GM12865 (cell line): ENCODE measurements at regions not wholly inside any gene's neighbourhood (a gene's known extent, or its start where the extent isn't known, plus 50 kb on each side); places are given as distances from the start of the nearest gene placed in this dataset.

ENCODE experiments used
- DNase-seq: peaks from one replicate; pipeline ENCODE4 v3.0.0; 2010; ENCODE audit warnings: low read depth
- H3K4me3 ChIP-seq: 2 replicates; pipeline ENCODE4 v1.5.1; 2011; ENCODE audit warnings: mild to moderate bottlenecking, low read depth, low read length, control low read depth
- CTCF ChIP-seq: IDR thresholded peaks from 2 replicates; pipeline ENCODE4 v1.5.1; 2011; ENCODE audit warnings: low read length, control low read depth, low read depth, inconsistent platforms; ENCODE audit not compliant: insufficient read depth; ENCODE audit errors: missing control alignments

DNA sequence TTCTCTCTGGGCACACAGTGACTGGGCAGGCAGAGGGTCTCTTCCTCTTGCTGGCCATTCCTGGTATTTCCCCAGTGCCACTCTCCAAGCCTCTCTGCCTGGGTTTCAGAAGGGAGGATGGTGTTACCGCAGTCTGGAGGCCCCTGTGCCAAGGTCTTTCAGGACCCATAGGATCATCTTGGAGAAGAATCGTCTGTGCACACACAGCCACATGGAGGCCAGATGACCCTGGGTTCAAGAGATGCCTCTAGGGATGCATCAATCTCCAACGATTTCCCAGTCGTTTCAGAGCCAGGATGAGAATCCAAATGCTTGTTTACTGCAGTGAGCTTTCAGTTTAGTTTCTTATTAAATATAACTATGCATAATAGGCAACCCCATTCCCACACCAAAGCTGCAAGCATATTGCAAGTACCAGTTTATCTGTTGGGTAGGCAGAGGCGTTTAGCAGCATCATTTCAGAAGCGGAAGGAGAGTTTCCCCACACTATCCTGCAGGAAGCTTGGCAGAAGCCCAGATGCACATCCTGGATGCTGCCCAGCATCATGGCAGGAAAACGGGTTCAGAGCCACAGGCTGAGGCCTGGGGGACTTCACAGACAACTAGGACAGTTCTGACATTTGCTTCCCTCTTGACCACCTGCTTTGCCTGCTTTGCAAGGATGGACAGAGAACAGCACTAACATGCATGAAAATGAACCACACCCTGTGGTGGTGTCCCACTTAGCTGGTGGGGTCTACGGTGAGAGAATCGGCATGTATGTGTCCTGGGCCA lies 134.7 kb upstream of the FAM20C start:
- no peak for TF ChIP-seq CTCF
- H3K4me3 ChIP-seq = no peak overlapping the region
- DNase-seq = no peak

DNA sequence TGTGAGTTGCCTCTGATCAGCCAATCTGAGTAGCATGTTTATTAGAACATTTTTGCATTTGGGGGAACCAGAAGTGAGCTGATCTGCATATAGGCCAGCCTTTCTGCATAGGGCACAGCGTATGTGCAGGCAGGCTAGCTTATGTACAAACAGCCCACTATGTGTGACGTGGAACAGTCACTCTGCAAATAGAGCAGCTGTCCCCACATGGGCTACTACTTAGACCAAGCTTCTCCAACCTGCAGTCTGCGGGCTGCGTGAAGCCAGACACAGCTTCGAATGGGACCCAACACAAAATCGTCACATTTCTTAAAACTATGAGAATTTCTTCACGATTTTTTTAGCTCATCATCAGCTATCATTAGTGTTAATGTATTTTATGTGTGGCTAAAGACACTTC lies 134.1 kb upstream of the FAM20C start:
- DNase-seq = no peak
- H3K4me3 ChIP-seq = no peak overlapping the region
- TF ChIP-seq CTCF = no peak

DNA sequence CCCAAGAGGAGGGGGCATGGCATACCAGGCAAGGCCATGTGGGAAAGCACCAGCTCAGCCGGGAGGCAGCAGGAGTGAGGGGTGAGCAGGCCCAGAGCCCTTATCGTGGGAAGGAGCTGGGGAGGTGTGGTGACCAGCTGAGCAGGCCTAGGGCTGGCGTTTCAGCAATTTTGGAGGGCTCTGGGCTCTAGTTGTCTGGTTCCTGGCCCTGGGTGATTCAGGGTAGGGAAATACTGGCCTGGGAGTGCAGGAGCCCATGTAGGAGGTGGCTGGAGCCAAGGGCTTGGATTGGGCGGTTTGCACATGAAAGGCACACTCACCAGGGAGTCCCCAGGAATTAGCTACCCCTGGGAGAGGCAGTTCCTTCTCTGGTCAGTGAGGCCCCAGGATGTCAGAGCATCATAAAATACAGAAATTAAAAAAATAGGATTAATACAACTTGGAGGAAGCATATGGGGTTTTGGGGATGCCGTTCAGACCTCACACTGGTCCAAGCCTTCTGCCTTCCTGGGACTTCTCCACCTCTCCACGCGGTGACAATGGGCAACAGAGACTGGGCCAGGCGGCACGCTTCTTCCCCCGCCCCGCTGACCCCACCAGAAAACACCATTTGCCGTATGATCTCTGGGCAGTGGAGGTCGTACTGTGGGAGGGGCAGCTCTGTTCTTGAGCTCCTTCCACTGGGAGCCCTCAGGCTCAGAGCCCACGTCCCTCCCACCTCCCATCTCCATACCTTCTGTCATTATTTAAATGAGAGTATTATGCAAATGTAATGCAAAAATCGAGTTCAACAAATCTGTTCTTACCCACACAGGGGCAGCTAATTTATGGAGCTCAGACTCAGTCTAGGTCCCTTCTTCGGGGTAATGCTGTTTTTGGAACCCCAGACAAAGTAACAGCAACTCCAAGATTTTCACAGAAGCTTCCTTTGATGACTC lies 133.0 kb upstream of the FAM20C start:
- DNase-seq = no peak
- H3K4me3 ChIP-seq = no peak overlapping the region
- no peak for TF ChIP-seq CTCF

DNA sequence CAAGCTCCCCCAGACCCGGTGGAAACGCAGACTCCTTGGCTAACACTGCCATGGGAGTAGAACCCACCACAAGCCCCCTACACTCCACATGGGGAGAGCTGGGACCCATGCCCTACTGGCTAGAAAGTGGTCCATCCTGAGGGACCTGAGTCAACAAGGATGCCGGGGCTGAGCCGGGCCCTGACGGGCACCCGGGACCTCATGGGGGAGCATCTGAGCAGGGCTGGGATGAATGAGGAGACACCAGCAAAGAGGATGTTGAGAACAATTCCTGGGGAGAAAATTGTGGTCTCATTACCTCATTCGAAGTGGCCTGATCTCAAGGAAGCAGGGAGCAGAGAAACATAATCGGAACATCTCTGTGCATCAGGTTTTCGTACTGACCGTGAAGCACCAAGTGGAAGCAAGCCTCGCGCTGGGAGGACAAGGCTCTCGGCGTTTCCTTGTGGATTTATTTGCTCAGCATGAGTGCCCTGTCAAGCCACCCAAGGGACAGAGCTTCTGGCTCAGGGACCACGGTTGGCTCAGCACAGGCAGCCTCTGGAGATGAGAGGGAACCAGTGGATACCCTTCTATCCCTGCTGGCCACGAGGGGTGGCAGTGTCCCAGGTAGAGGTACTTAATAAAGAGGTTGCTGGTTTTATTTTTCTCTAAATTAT lies 132.2 kb upstream of the FAM20C start:
- no peak overlapping the region for H3K4me3 ChIP-seq
- TF ChIP-seq CTCF = no peak
- DNase-seq = no peak

GRCh38 chr7:60706-61105 lies 131.7 kb upstream of the FAM20C start:
- no peak for DNase-seq
- TF ChIP-seq CTCF = no peak
- no peak overlapping the region for H3K4me3 ChIP-seq

DNA sequence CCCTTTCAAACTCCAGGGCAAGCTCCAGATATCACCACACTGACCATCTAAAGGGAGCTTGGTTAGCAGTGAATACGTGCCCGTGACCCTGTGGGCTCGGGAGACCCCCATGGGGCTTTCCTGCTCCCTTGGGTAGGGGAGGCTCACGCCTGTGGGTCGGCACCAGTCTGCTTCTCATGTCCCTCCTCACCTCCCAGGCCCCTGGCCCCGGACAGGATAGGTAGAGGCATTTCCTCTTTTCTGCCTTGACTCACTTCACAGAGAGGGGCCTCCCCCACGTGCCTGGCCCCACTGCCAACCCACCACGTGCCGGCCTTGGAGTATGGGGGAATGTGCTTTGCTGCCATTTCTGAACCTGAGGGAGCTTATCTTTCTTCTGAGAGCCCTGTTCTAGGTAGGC lies 131.3 kb upstream of the FAM20C start:
- no peak for TF ChIP-seq CTCF

More for the DNA sequence above, 131.3 kb upstream of the FAM20C start:
- no peak overlapping the region for H3K4me3 ChIP-seq
- DNase-seq = no peak
